Lower lobe of right lung (tissue), 2 donors: ENCODE measurements at regions not wholly inside any gene's neighbourhood (a gene's known extent, or its start where the extent isn't known, plus 50 kb on each side); places are given as distances from the start of the nearest gene placed in this dataset.

Experiments
- ATAC-seq, 2 donors: fragments of 200-7000 bp; cut with Tn5 transposase; one replicate each; pipeline ENCODE4 v1.9.1; 2020 to 2022; ENCODE audit warnings: mild to moderate bottlenecking in 2 of 2, moderate library complexity in 2 of 2
- DNase-seq: peaks from one replicate; pipeline ENCODE4 v3.0.0-alpha.2; 2020
- H3K27ac ChIP-seq: fragments of 200-600 bp; one replicate; pipeline ENCODE4 v1.8.0; 2022
- H3K27me3 ChIP-seq: fragments of 200-600 bp; one replicate; pipeline ENCODE4 v1.8.0; 2022; ENCODE audit warnings: low read depth
- H3K36me3 ChIP-seq: fragments of 200-600 bp; one replicate; pipeline ENCODE4 v1.8.0; 2022; ENCODE audit warnings: mild to moderate bottlenecking
- H3K4me1 ChIP-seq: fragments of 200-600 bp; one replicate; pipeline ENCODE4 v1.8.0; 2022
- H3K4me3 ChIP-seq: fragments of 200-600 bp; one replicate; pipeline ENCODE4 v1.8.0; 2022; ENCODE audit warnings: mild to moderate bottlenecking
- H3K9me3 ChIP-seq: fragments of 200-600 bp; one replicate; pipeline ENCODE4 v1.8.0; 2022
- CTCF ChIP-seq: fragments of 200-600 bp; IDR thresholded peaks from one replicate; pipeline ENCODE4 v1.8.0; 2022; ENCODE audit warnings: antibody characterized with exemption, mild to moderate bottlenecking
- intact Hi-C: fragments of 100-400 bp; cut with DNase I; formaldehyde crosslinking; loops from one replicate; pipeline ENCODE4 v1.11.0; 2022
- donor health status: DM: no; HTN: yes; CAD: no; lungs with severe emphysema.

- no peaks in the 10 kb centered on the region for H3K9me3 ChIP-seq
- peak in 1 of 2 donors; percentile 39 for ATAC-seq
- no peaks in the 10 kb centered on the region for H3K4me1 ChIP-seq
- no peak for TF ChIP-seq CTCF
- no peaks in the 10 kb centered on the region for H3K27me3 ChIP-seq
- no peaks in the 10 kb centered on the region for H3K36me3 ChIP-seq
- DNase-seq, result no peak
- no peak overlapping the region for H3K27ac ChIP-seq
- intact Hi-C loops, result no loop called here
- no peak overlapping the region for H3K4me3 ChIP-seq
Measured at GRCh38 chr3:74750901-74751300, 136.4 kb upstream of the CNTN3 start.

- no peak for TF ChIP-seq CTCF
- intact Hi-C loops, result no loop called here
Measured at GRCh38 chr3:74739242-74739641, 124.8 kb upstream of the CNTN3 start.

GRCh38 chr3:74722211-74722610 is 107.8 kb upstream of the CNTN3 start:
- Histone ChIP-seq H3K4me3 (no peak overlapping the region), H3K4me1 (no peaks in the 10 kb centered on the region), H3K27ac (no peak overlapping the region), H3K36me3 (no peaks in the 10 kb centered on the region), H3K9me3 (no peaks in the 10 kb centered on the region), H3K27me3 (no peaks in the 10 kb centered on the region)
- no peak for ATAC-seq
- intact Hi-C loops, result no loop called here
- no peak for DNase-seq
- no peak for TF ChIP-seq CTCF

More at GRCh38 chr3:74739242-74739641, 124.8 kb upstream of the CNTN3 start:
- H3K27ac ChIP-seq, result no peak overlapping the region
- H3K9me3 ChIP-seq, result no peaks in the 10 kb centered on the region
- no peaks in the 10 kb centered on the region for H3K36me3 ChIP-seq
- H3K4me3 ChIP-seq, result no peak overlapping the region
- H3K4me1 ChIP-seq, result no peaks in the 10 kb centered on the region
- ATAC-seq (no peak), DNase-seq (no peak)
- no peaks in the 10 kb centered on the region for H3K27me3 ChIP-seq

- intact Hi-C loops, result no loop called here
- Histone ChIP-seq H3K27me3 (no peaks in the 10 kb centered on the region), H3K36me3 (no peaks in the 10 kb centered on the region), H3K4me1 (no peaks in the 10 kb centered on the region), H3K4me3 (no peak overlapping the region), H3K27ac (no peak overlapping the region), H3K9me3 (no peaks in the 10 kb centered on the region)
- no peak for DNase-seq
- no peak for ATAC-seq
- TF ChIP-seq CTCF, result no peak
Measured at GRCh38 chr3:74713977-74714376, 99.5 kb upstream of the CNTN3 start.

- ATAC-seq (no peak), DNase-seq (no peak)
- H3K27me3 ChIP-seq, result no peaks in the 10 kb centered on the region
- no peaks in the 10 kb centered on the region for H3K9me3 ChIP-seq
- H3K36me3 ChIP-seq, result no peaks in the 10 kb centered on the region
- no peak overlapping the region for H3K4me3 ChIP-seq
- intact Hi-C loops, result no loop called here
- H3K4me1 ChIP-seq, result no peaks in the 10 kb centered on the region
- no peak for TF ChIP-seq CTCF
- H3K27ac ChIP-seq, result no peak overlapping the region
Measured at GRCh38 chr3:74711913-74712512, 97.6 kb upstream of the CNTN3 start.

- DNase-seq (no peak), ATAC-seq (no peak)
- no peaks in the 10 kb centered on the region for H3K27me3 ChIP-seq
- intact Hi-C loops, result no loop called here
- no peaks in the 10 kb centered on the region for H3K4me1 ChIP-seq
- H3K36me3 ChIP-seq, result no peaks in the 10 kb centered on the region
- H3K4me3 ChIP-seq, result no peak overlapping the region
- no peak for TF ChIP-seq CTCF
- H3K27ac ChIP-seq, result no peak overlapping the region
- H3K9me3 ChIP-seq, result no peaks in the 10 kb centered on the region
Measured at GRCh38 chr3:74709951-74710350, 95.5 kb upstream of the CNTN3 start.
